Testis (tissue), 2 donors: ENCODE measurements at regions not wholly inside any gene's neighbourhood (a gene's known extent, or its start where the extent isn't known, plus 50 kb on each side); places are given as distances from the start of the nearest gene placed in this dataset.

Experiments
- POLR2A ChIP-seq: fragments of 450-650 bp; IDR thresholded peaks from one replicate; pipeline ENCODE4 v1.6.1; 2017; ENCODE audit warnings: antibody characterized with exemption, mild to moderate bottlenecking, moderate library complexity
- TF ChIP-seq, protein P1 (sequence below), 3 experiments: fragments of 450-650 bp in 2 of 3; fragments of 200-600 bp in 1 of 3; sonication (generic) in 1 of 3; IDR thresholded peaks; one replicate each; pipeline ENCODE4 v1.5.1; 2016 to 2019; ENCODE audit warnings: antibody characterized with exemption in 3 of 3, mild to moderate bottlenecking in 2 of 3, moderate library complexity in 1 of 3

DNA sequence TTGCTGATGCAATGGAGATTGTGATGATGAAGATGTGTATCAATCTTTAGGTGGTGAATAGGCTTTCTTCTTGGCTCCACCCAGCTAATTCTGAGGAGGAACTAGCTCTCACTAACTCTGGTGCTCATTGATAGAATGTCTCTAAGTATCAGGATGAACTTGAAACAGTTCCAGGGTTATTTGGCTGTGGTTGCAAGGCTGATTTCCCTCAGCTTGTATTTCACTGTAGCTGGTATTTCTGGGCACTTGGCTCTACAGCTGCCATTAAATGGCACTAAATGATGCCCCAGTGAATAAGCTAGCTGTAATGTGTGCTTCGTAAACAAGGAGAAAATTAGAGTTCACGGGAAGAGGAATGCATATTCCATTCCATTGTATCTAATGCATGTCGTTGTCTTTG, 241.2 kb downstream of the RPIA start:
- TF ChIP-seq, protein P1, sequence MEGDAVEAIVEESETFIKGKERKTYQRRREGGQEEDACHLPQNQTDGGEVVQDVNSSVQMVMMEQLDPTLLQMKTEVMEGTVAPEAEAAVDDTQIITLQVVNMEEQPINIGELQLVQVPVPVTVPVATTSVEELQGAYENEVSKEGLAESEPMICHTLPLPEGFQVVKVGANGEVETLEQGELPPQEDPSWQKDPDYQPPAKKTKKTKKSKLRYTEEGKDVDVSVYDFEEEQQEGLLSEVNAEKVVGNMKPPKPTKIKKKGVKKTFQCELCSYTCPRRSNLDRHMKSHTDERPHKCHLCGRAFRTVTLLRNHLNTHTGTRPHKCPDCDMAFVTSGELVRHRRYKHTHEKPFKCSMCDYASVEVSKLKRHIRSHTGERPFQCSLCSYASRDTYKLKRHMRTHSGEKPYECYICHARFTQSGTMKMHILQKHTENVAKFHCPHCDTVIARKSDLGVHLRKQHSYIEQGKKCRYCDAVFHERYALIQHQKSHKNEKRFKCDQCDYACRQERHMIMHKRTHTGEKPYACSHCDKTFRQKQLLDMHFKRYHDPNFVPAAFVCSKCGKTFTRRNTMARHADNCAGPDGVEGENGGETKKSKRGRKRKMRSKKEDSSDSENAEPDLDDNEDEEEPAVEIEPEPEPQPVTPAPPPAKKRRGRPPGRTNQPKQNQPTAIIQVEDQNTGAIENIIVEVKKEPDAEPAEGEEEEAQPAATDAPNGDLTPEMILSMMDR (IDR thresholded peaks at IDR 0.05), result no peak
- TF ChIP-seq POLR2A, result no peak
